Neural cell (in vitro differentiated cells): ENCODE measurements at regions not wholly inside any gene's neighbourhood (a gene's known extent, or its start where the extent isn't known, plus 50 kb on each side); places are given as distances from the start of the nearest gene placed in this dataset.
A peak's percentile ranks its signal among the peaks of the same experiment; 100 is the strongest.

Source experiments
- H2AFZ ChIP-seq: fragments of 200-600, 300-800 bp; sonication (generic), shearing (Covaris generic); 2 replicates; pipeline ENCODE4 v1.6.0; 2014; ENCODE audit warnings: low read depth, mild to moderate bottlenecking, antibody characterized with exemption, low read length, moderate library complexity
- H3F3A ChIP-seq: fragments of 200-600 bp; shearing (Covaris generic); 2 replicates; pipeline ENCODE4 v1.6.1; 2016; ENCODE audit warnings: mild to moderate bottlenecking, moderate library complexity, mixed read lengths, antibody characterized with exemption, low read length; ENCODE audit not compliant: insufficient read depth, poor library complexity, severe bottlenecking
- H3K27ac ChIP-seq: fragments of 200-600, 300-800 bp; sonication (generic), shearing (Covaris generic); 2 replicates; pipeline ENCODE4 v1.5.1; 2014; ENCODE audit warnings: mild to moderate bottlenecking, low read length, moderate library complexity
- H3K27me3 ChIP-seq: fragments of 300-800, 200-600 bp; sonication (generic), shearing (Covaris generic); 2 replicates; pipeline ENCODE4 v1.6.0; 2014; ENCODE audit warnings: mild to moderate bottlenecking, low read depth, low read length, moderate library complexity; ENCODE audit not compliant: insufficient read depth
- H3K36me3 ChIP-seq: fragments of 300-800, 200-600 bp; sonication (generic), shearing (Covaris generic); 2 replicates; pipeline ENCODE4 v1.5.1; 2014; ENCODE audit warnings: mild to moderate bottlenecking, antibody characterized with exemption, low read length, moderate library complexity; ENCODE audit not compliant: insufficient read depth
- H3K4me2 ChIP-seq: fragments of 300-800, 200-600 bp; sonication (generic), shearing (Covaris generic); 2 replicates; pipeline ENCODE4 v1.6.0; 2014; ENCODE audit warnings: mild to moderate bottlenecking, low read length
- H3K4me3 ChIP-seq: fragments of 300-800, 200-600 bp; sonication (generic), shearing (Covaris generic); 2 replicates; pipeline ENCODE4 v1.5.1; 2014; ENCODE audit warnings: mild to moderate bottlenecking, low read length, moderate library complexity
- H3K79me2 ChIP-seq: fragments of 200-600 bp; shearing (Covaris generic); replicated peaks from 2 replicates; pipeline ENCODE4 v1.6.0; 2014; ENCODE audit warnings: mild to moderate bottlenecking, low read length, moderate library complexity; ENCODE audit not compliant: insufficient read depth
- H3K9ac ChIP-seq: fragments of 300-800, 200-600 bp; sonication (generic), shearing (Covaris generic); 2 replicates; pipeline ENCODE4 v1.6.1; 2016; ENCODE audit warnings: mild to moderate bottlenecking, low read length, mixed read lengths
- H3K9me2 ChIP-seq: fragments of 200-600 bp; shearing (Covaris generic); 2 replicates; pipeline ENCODE4 v1.6.1; 2016; ENCODE audit warnings: mild to moderate bottlenecking, low read length, mixed read lengths; ENCODE audit not compliant: insufficient read depth
- H3K9me3 ChIP-seq: fragments of 200-600, 300-800 bp; sonication (generic), shearing (Covaris generic); 2 replicates; pipeline ENCODE4 v1.6.1; 2016; ENCODE audit warnings: mild to moderate bottlenecking, mixed run types, low read length, moderate library complexity, mixed read lengths
- H4K20me1 ChIP-seq: fragments of 200-600 bp; shearing (Covaris generic); 2 replicates; pipeline ENCODE4 v1.6.1; 2016; ENCODE audit warnings: mild to moderate bottlenecking, mixed run types; ENCODE audit not compliant: insufficient read depth
- CTCF ChIP-seq: fragments of 450-650 bp; IDR thresholded peaks from 2 replicates; pipeline ENCODE4 v1.5.1; 2014; ENCODE audit warnings: antibody characterized with exemption, mild to moderate bottlenecking, moderate library complexity; ENCODE audit not compliant: poor library complexity, severe bottlenecking
- EP300 ChIP-seq: fragments of 450-650 bp; conservative IDR thresholded peaks from 2 replicates; pipeline ENCODE4 v1.6.1; 2014; ENCODE audit warnings: antibody characterized with exemption, mild to moderate bottlenecking, moderate library complexity; ENCODE audit not compliant: poor library complexity, severe bottlenecking
- EZH2 ChIP-seq: fragments of 200-600, 300-800 bp; shearing (Covaris generic), sonication (generic); IDR thresholded peaks from 2 replicates; pipeline ENCODE4 v1.6.1; 2014; ENCODE audit warnings: antibody characterized with exemption, low read length, borderline replicate concordance, mild to moderate bottlenecking; ENCODE audit not compliant: insufficient read depth, poor library complexity, severe bottlenecking
- MXI1 ChIP-seq: fragments of 450-650 bp; conservative IDR thresholded peaks from 2 replicates; pipeline ENCODE4 v1.6.1; 2014; ENCODE audit warnings: antibody characterized with exemption, mild to moderate bottlenecking; ENCODE audit not compliant: poor library complexity, severe bottlenecking
- POLR2AphosphoS5 ChIP-seq: IDR thresholded peaks from 2 replicates; pipeline ENCODE4 v1.6.1; 2012
- RAD21 ChIP-seq: fragments of 450-650 bp; conservative IDR thresholded peaks from 2 replicates; pipeline ENCODE4 v1.6.1; 2014; ENCODE audit warnings: antibody characterized with exemption, mild to moderate bottlenecking, moderate library complexity
- SMC3 ChIP-seq: fragments of 450-650 bp; conservative IDR thresholded peaks from 2 replicates; pipeline ENCODE4 v1.6.1; 2014; ENCODE audit warnings: antibody characterized with exemption, mild to moderate bottlenecking, moderate library complexity; ENCODE audit not compliant: poor library complexity
- TAF1 ChIP-seq: IDR thresholded peaks from 2 replicates; pipeline ENCODE4 v1.6.1; 2012; ENCODE audit warnings: low read depth
- TF ChIP-seq, protein P1 (sequence below): IDR thresholded peaks from 2 replicates; pipeline ENCODE4 v1.6.1; 2012; ENCODE audit warnings: borderline replicate concordance

DNA sequence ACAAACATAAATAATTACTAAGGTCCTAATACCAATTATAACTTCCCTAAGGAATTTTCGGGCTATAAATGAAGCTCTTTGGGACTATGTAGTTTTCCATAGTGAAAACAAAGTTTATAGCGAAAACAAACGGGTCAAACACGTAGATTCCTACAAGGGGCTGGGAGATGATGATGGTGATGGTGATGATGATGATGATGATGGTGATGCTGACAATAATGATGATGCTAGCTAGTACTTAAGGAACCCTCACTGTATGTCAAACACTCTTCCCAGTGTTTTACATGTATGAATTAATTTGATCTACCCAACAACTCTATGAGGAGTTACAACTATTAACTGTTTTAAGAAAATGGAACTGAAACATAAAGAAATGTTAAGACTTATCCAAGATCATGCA lies 63.7 kb upstream of the PIK3R1 start:
- H2AFZ ChIP-seq: no peak overlapping the region
- no peaks in the 10 kb centered on the region for H3F3A ChIP-seq
- H3K27ac ChIP-seq: no peak overlapping the region
- no peaks in the 10 kb centered on the region for H3K9me3 ChIP-seq
- H4K20me1 ChIP-seq: no peaks in the 10 kb centered on the region
- no peak overlapping the region for H3K9ac ChIP-seq
- no peak overlapping the region for H3K4me3 ChIP-seq
- no peaks in the 10 kb centered on the region for H3K27me3 ChIP-seq
- H3K4me2 ChIP-seq: no peak overlapping the region
- H3K9me2 ChIP-seq: no peaks in the 10 kb centered on the region
- H3K79me2 ChIP-seq: no peaks in the 10 kb centered on the region
- H3K36me3 ChIP-seq: no peaks in the 10 kb centered on the region
- no peak for TF ChIP-seq POLR2AphosphoS5

DNA sequence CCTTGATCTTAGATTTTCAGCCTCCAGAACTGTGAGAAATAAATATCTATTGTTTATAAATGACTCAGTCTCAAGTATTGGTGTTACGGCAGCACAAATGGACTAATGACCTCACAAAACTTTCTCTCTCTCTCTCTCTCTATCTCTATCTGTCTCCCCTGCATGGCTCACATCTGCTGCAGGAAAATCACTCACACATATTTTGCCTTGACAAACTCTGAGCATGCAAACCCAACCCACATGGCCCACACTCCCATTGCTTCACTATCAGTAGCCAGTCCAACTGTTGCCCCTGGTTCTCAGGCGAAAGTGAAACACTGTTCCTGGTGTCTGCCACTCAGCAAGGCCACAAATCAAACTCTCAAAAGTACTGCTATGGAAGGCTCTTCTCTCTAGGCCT lies 66.4 kb upstream of the PIK3R1 start:
- Histone ChIP-seq H3F3A (no peaks in the 10 kb centered on the region), H3K4me2 (no peak overlapping the region), H3K9ac (no peak overlapping the region), H3K9me3 (no peaks in the 10 kb centered on the region), H3K36me3 (no peaks in the 10 kb centered on the region), H2AFZ (no peak overlapping the region), H4K20me1 (no peaks in the 10 kb centered on the region), H3K79me2 (no peaks in the 10 kb centered on the region), H3K27me3 (no peaks in the 10 kb centered on the region), H3K9me2 (no peaks in the 10 kb centered on the region), H3K4me3 (no peak overlapping the region), H3K27ac (peak overlapping the region; percentile 59)
- TF ChIP-seq POLR2AphosphoS5: no peak

- Histone ChIP-seq H3K36me3 (no peaks in the 10 kb centered on the region), H3K9me3 (no peaks in the 10 kb centered on the region), H3K79me2 (no peaks in the 10 kb centered on the region), H3K4me3 (no peak overlapping the region), H3F3A (no peaks in the 10 kb centered on the region), H3K4me2 (no peak overlapping the region), H3K9me2 (no peaks in the 10 kb centered on the region), H3K27me3 (no peaks in the 10 kb centered on the region), H2AFZ (no peak overlapping the region), H3K27ac (no peak overlapping the region), H3K9ac (no peak overlapping the region), H4K20me1 (no peaks in the 10 kb centered on the region)
- TF ChIP-seq EP300 (no peak), EZH2 (no peak), SMC3 (no peak), MXI1 (no peak), TAF1 (no peak), POLR2AphosphoS5 (no peak), RAD21 (no peak), CTCF (no peak)
- TF ChIP-seq, protein P1, sequence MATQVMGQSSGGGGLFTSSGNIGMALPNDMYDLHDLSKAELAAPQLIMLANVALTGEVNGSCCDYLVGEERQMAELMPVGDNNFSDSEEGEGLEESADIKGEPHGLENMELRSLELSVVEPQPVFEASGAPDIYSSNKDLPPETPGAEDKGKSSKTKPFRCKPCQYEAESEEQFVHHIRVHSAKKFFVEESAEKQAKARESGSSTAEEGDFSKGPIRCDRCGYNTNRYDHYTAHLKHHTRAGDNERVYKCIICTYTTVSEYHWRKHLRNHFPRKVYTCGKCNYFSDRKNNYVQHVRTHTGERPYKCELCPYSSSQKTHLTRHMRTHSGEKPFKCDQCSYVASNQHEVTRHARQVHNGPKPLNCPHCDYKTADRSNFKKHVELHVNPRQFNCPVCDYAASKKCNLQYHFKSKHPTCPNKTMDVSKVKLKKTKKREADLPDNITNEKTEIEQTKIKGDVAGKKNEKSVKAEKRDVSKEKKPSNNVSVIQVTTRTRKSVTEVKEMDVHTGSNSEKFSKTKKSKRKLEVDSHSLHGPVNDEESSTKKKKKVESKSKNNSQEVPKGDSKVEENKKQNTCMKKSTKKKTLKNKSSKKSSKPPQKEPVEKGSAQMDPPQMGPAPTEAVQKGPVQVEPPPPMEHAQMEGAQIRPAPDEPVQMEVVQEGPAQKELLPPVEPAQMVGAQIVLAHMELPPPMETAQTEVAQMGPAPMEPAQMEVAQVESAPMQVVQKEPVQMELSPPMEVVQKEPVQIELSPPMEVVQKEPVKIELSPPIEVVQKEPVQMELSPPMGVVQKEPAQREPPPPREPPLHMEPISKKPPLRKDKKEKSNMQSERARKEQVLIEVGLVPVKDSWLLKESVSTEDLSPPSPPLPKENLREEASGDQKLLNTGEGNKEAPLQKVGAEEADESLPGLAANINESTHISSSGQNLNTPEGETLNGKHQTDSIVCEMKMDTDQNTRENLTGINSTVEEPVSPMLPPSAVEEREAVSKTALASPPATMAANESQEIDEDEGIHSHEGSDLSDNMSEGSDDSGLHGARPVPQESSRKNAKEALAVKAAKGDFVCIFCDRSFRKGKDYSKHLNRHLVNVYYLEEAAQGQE: no peak
Measured at GRCh38 chr5:68148096-68148495, 67.5 kb upstream of the PIK3R1 start.
